DMS153 treated with DMSO at 0.1 percent for 48 hours (cell line): ENCODE measurements at regions not wholly inside any gene's neighbourhood (a gene's known extent, or its start where the extent isn't known, plus 50 kb on each side); places are given as distances from the start of the nearest gene placed in this dataset.
"Not testable (repeated sequence)": the region's sequence is repeated elsewhere in the genome, so short reads cannot be mapped to it uniquely, and the experiment has no call there.

Source experiments
- DNase-seq: peaks from one replicate; lab custom pipeline; 2025; ENCODE audit not compliant: unreplicated experiment; lab: John Stamatoyannopoulos, UW

- peak; percentile 48 for DNase-seq
Measured at GRCh38 chr2:67895227-67895941, 167.4 kb downstream of the C1D start.

DNA sequence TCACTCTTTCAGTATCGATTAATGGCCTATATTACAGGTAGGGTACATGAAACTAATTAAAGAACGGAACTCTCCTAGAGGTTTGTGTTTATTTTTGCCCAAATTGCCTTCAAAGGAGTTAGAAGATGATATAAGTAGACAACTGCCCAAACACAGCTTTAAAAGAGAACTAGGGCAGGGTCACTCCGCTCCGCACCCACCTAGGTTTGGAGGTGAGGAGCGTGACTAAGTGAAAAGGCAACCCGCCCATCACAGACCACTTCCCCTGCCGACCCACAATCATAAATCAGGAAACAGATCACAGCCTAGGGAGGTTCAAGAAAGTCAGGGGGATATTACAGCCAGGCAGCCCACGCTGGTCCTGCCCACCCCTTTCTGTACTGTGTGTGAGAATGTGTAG lies 166.7 kb downstream of the C1D start:
- no peak for DNase-seq

DNA sequence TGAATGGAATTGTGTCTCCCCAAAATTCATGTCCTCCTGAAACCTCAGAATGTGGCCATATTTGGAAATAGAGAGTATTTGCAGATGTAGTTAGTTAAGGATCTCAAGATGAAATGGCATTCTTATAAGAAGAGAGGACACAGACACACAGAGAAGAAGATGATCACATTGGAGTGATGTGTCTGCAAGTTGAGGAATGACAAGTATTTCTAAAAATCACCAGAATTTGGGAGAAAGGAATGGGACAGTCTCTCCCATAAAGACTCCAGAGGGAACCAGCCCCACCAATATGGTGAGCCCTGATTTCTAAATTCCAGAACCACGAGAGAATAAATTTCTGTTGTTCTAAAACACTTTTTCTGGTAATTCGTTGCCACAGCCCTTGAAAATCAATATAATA lies 166.3 kb downstream of the C1D start:
- DNase-seq = no peak

GRCh38 chr2:67898595-67898994 lies 164.2 kb downstream of the C1D start:
- DNase-seq = no peak

GRCh38 chr2:67899187-67899586 lies 163.6 kb downstream of the C1D start:
- no peak for DNase-seq

GRCh38 chr2:67900826-67901225 lies 162.0 kb downstream of the C1D start:
- no peak for DNase-seq

GRCh38 chr2:67904566-67904965 lies 158.2 kb downstream of the C1D start:
- DNase-seq = no peak

DNA sequence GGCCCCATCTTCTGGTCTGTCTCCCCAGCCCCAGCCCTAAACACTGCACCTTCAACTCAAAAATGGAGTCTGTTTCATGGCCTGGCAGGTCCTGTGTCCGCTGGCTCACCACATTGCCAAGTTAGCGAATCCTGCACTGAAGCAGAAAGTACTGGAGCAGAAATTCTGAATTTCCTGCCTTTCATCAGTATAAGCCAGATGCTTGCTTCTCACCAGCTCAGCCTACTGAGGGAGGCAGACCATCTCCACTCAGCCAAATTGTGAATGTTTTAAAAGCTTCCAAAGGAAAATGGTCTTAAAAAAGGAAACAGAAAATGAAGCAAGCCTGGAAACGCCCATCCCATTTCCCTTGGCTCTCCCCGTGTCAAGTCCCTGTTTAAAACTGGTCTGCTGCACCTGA lies 157.8 kb downstream of the C1D start:
- DNase-seq = no peak

DNA sequence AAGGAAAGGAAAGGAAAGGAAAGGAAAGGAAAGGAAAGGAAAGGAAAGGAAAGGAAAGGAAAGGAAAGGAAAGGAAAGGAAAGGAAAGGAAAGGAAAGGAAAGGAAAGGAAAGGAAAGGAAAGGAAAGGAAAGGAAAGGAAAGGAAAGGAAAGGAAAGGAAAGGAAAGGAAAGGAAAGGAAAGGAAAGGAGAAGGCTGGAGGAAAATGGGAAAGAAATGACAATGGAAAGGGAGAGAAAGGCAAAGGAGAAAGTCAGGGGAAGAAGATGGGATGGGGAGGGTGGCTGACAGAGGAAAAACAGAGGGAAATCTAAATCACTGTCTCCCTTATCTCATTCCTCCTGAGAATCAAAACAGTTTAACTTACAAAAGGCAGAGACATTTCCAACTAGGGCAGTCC lies 156.3 kb downstream of the C1D start:
- DNase-seq = not testable (repeated sequence)

- DNase-seq = no peak
Measured at GRCh38 chr2:67917332-67918054, 145.3 kb downstream of the C1D start.

DNA sequence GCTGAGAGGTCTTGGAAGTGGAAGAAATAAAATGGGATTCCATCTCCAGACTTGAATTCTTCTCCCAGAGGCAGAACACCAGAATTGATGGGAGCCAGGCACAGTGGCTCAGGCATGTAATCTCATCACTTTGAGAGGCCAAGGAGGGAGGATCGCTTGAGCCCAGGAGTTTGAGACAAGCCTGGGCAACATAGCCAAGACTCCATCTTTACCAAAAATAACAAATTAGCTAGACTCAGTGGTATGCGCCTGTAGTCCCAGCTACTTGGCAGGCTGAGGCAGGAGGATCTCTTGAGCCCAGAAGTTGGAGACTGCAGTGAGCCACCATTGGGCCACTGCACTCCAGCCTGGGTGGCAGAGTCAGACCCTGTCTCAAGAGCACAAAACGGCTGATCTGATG lies 144.3 kb downstream of the C1D start:
- DNase-seq = no peak

GRCh38 chr2:67919490-67919889 lies 143.3 kb downstream of the C1D start:
- DNase-seq = no peak

- no peak for DNase-seq
Measured at GRCh38 chr2:67922080-67922785, 140.6 kb downstream of the C1D start.

DNA sequence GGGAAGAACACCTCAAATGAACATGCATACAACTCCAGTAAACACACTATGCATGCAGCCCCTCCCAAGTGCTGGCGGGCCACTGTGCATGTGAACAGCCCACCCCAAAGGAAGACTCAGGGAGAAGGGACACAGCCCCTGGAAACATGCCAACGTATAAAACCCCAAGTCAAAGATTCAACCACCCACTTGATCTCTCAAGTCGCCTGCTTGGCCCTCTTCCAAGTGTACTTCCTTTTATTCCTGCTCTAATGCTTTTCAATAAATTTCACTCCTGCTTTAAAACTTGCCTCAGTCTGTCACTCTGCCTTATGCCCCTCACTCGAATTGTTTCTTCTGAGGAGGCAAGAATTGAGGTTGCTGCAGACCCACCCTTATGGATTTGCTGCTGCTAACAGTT lies 139.1 kb downstream of the C1D start:
- no peak for DNase-seq

DNA sequence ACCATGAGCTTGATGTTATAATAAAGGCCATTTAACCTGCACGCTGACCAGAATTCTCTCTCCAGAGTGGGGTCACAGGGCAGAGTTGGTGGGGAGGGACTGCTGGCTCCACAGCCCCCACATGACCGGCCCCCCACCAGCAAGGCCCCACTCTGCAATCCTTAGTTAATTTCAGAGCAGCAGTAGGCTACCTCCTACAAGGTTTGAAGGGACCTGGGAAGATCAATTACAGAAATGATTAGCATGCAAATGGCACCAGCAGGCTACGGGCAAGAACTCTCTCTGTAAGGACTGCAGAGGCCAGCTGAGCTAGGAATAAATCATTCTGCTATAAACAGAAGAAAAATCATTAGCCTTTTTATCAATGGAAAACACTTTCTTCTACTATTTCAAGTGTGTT lies 135.3 kb downstream of the C1D start:
- DNase-seq = no peak

- DNase-seq = no peak
Measured at GRCh38 chr2:67930156-67930555, 132.6 kb downstream of the C1D start.

DNA sequence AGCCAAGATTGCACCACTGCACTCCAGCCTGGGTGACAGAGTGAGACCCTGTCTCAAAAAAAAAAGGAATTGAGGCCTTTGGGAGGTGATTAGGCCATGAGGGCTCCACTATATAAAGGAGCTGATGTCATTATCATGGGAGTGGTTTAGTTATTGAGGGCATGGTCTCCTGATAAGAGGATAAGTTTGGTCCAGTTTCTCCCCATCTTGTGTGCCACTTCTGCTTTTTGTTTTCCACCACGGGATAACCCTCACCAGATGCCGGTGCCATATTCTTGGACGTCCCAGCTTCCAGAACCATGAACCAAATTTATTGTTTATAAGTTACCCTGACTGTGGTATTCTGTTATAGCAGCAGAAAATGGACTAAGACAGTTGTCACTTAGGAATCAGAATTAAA lies 125.8 kb downstream of the C1D start:
- no peak for DNase-seq

GRCh38 chr2:67938053-67938452 lies 124.8 kb downstream of the C1D start:
- no peak for DNase-seq

DNA sequence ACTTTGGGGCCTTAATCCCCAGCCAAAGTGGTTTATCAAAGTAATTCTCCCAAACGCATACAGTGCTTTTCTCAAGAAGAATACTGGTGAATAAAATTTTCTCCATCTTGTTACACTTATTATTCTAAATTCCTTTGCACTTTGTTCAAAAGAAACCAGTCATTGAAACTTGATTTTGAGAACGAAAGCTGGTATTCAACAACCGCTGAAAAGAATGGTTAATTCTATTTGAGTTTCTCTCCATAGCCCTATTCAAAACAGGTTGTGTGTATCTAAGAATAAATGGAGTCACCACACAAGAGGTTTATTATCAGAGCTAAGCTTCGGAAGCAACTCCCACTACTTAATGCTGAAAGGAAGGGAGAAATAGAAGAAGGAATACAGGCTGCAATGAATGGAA lies 117.7 kb downstream of the C1D start:
- no peak for DNase-seq

DNA sequence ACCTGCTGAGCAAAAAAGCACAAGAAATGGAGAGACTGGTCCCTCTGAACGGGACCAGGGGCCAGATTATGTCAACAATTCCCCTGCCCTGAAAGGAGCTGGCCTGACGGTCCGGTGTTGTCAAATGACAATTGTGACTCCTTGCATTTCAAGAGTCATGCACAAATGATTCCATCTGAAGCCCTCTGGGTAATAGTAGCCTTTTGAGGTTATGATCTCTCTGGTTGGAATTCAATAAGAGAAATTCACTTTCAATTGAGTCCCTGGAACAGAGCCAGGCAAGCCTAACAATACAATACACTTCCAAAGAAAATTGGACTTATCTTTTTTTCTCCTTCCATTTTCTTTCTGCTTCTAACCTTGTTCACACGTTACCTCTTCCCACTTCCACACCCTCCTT lies 116.9 kb downstream of the C1D start:
- no peak for DNase-seq

- DNase-seq = no peak
Measured at GRCh38 chr2:67948057-67948456, 114.7 kb downstream of the C1D start.

DNA sequence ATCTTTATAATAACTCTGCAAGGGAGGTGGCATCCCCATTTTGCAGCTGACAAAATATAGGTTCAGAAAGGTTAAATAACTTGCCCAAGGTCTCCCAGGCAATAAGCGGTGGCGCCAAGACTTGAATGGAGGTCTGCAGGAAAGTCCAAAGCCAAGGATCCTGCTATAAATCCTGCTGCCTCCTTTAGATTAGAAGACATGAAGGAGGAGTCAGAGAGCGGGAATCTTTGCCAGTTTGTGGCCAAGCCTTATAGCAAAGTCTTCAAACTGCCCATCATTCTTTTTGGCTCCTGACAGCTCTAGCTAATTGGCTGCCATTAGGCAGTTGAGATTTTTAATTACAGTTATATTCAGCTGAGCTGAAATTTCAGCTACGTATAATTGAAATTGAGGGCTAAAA lies 114.3 kb downstream of the C1D start:
- DNase-seq = no peak
